GM20431 (cell line): ENCODE measurements at regions not wholly inside any gene's neighbourhood (a gene's known extent, or its start where the extent isn't known, plus 50 kb on each side); places are given as distances from the start of the nearest gene placed in this dataset.
"Not testable (repeated sequence)": the region's sequence is repeated elsewhere in the genome, so short reads cannot be mapped to it uniquely, and the experiment has no call there.

ENCODE experiments used
- in situ Hi-C: fragments of 300-500 bp; cut with MseI, MboI; formaldehyde crosslinking; loops from one replicate; pipeline ENCODE4 v1.15.0; 2020; ENCODE audit warnings: low sequenced_read_pairs; ENCODE audit not compliant: unreplicated experiment

- in situ Hi-C loops, result no loop called here
These were observed 636.2 kb upstream of the ST8SIA4 start for GRCh38 chr5:101539315-101539714.

- in situ Hi-C loops, result no loop called here
These were observed 632.5 kb upstream of the ST8SIA4 start for GRCh38 chr5:101535626-101536025.

- in situ Hi-C loops, result no loop called here
These were observed 631.5 kb upstream of the ST8SIA4 start for GRCh38 chr5:101534491-101535110.

- in situ Hi-C loops, result no loop called here
These were observed 629.3 kb upstream of the ST8SIA4 start for GRCh38 chr5:101532430-101532829.

GRCh38 chr5:101531026-101531425 is 627.9 kb upstream of the ST8SIA4 start:
- in situ Hi-C loops, result no loop called here

GRCh38 chr5:101529094-101529493 is 626.0 kb upstream of the ST8SIA4 start:
- in situ Hi-C loops, result not testable (repeated sequence)

- in situ Hi-C loops, result no loop called here
These were observed 617.3 kb upstream of the ST8SIA4 start for GRCh38 chr5:101520417-101520816.

- in situ Hi-C loops, result no loop called here
These were observed 614.7 kb upstream of the ST8SIA4 start for GRCh38 chr5:101517795-101518194.

GRCh38 chr5:101515721-101516120 is 612.6 kb upstream of the ST8SIA4 start:
- in situ Hi-C loops, result no loop called here

- in situ Hi-C loops, result no loop called here
These were observed 602.9 kb upstream of the ST8SIA4 start for GRCh38 chr5:101505891-101506570.

GRCh38 chr5:101482931-101483330 is 579.8 kb upstream of the ST8SIA4 start:
- in situ Hi-C loops, result no loop called here

- in situ Hi-C loops, result no loop called here
These were observed 570.4 kb upstream of the ST8SIA4 start for GRCh38 chr5:101473483-101473882.

GRCh38 chr5:101461455-101461854 is 558.4 kb upstream of the ST8SIA4 start:
- in situ Hi-C loops, result no loop called here

GRCh38 chr5:101458587-101458986 is 555.5 kb upstream of the ST8SIA4 start:
- in situ Hi-C loops, result no loop called here

GRCh38 chr5:101455851-101456250 is 552.8 kb upstream of the ST8SIA4 start:
- in situ Hi-C loops, result no loop called here

- in situ Hi-C loops, result no loop called here
These were observed 552.0 kb upstream of the ST8SIA4 start for GRCh38 chr5:101455048-101455447.

- in situ Hi-C loops, result not testable (repeated sequence)
These were observed 539.2 kb upstream of the ST8SIA4 start for GRCh38 chr5:101442281-101442680.

- in situ Hi-C loops, result no loop called here
These were observed 537.1 kb upstream of the ST8SIA4 start for GRCh38 chr5:101440173-101440572.

GRCh38 chr5:101437351-101437750 is 534.3 kb upstream of the ST8SIA4 start:
- in situ Hi-C loops, result no loop called here

GRCh38 chr5:101435768-101436167 is 532.7 kb upstream of the ST8SIA4 start:
- in situ Hi-C loops, result no loop called here

GRCh38 chr5:101431201-101431600 is 528.1 kb upstream of the ST8SIA4 start:
- in situ Hi-C loops, result no loop called here

- in situ Hi-C loops, result no loop called here
These were observed 527.5 kb upstream of the ST8SIA4 start for GRCh38 chr5:101430551-101430950.
